GM12878 (cell line): ENCODE measurements at regions not wholly inside any gene's neighbourhood (a gene's known extent, or its start where the extent isn't known, plus 50 kb on each side); places are given as distances from the start of the nearest gene placed in this dataset.

Experiments
- ATAC-seq: fragments of 200-7000 bp; cut with Tn5 transposase; 3 replicates; pipeline ENCODE4 v1.9.1; 2020; ENCODE audit warnings: mild to moderate bottlenecking, moderate library complexity
- BruUV-seq: library from RNA; stranded (reverse); fragments of 400-500 nt; replicated peaks from 2 replicates; lab custom pipeline; 2021; lab: Mats Ljungman, UMichigan
- CTCF ChIA-PET: fragments of 300-600 bp; sonication (Branson Sonifier 250); formaldehyde crosslinking; extraction: SDS; loops from one replicate; lab custom pipeline; 2021; ENCODE audit warnings: inconsistent platforms; lab: Yijun Ruan, JAX
- POLR2A ChIA-PET: fragments of 350-600 bp; formaldehyde crosslinking; extraction: SDS; loops from one replicate; lab custom pipeline; 2021; ENCODE audit warnings: inconsistent platforms; lab: Charles Lee
- RAD21 ChIA-PET: fragments of 300-600 bp; sonication (Branson Sonifier 250); formaldehyde crosslinking; loops from one replicate; lab custom pipeline; 2023; ENCODE audit warnings: antibody characterized with exemption; ENCODE audit not compliant: unreplicated experiment; lab: Charles Lee
- SMC1A ChIA-PET: fragments of 300-600 bp; sonication (Branson Sonifier 250); formaldehyde crosslinking; loops from one replicate; lab custom pipeline; 2023; ENCODE audit not compliant: unreplicated experiment, uncharacterized antibody; lab: Charles Lee
- DNase-seq: peaks from one replicate; pipeline ENCODE4 v3.0.0-alpha.2; 2011; ENCODE audit warnings: low read depth, low spot score
- FAIRE-seq: peaks from 3 replicates; lab custom pipeline; 2011; peaks lifted over from hg19 to GRCh38; lab: Jason Lieb, UNC
- H2AFZ ChIP-seq: 2 replicates; pipeline ENCODE4 v1.6.0; 2011; ENCODE audit warnings: low read depth, low read length, control low read depth; ENCODE audit not compliant: control insufficient read depth
- H3K27ac ChIP-seq: 2 replicates; pipeline ENCODE4 v1.5.1; 2011; ENCODE audit warnings: control low read depth; ENCODE audit not compliant: control insufficient read depth, insufficient read depth
- H3K27me3 ChIP-seq, 2 experiments: replicated peaks in 1 of 2; 2 replicates each; pipeline versions ENCODE4 v1.6.0 to v1.6.1; 2011; ENCODE audit warnings: low read length in 1 of 2; ENCODE audit not compliant: control insufficient read depth in 2 of 2, insufficient read depth in 2 of 2
- H3K36me3 ChIP-seq, 2 experiments: 2 replicates each; pipeline ENCODE4 v1.5.1; 2011; ENCODE audit warnings: low read length in 1 of 2; ENCODE audit not compliant: control insufficient read depth in 2 of 2, insufficient read depth in 2 of 2
- H3K4me1 ChIP-seq: 2 replicates; pipeline ENCODE4 v1.6.1; 2011; ENCODE audit warnings: mild to moderate bottlenecking, low read length, moderate library complexity, mixed read lengths; ENCODE audit not compliant: control insufficient read depth, insufficient read depth
- H3K4me2 ChIP-seq: 2 replicates; pipeline ENCODE4 v1.6.0; 2011; ENCODE audit warnings: control low read depth; ENCODE audit not compliant: control insufficient read depth, insufficient read depth
- H3K4me3 ChIP-seq: fragments of 200-600 bp; sonication (generic); 2 replicates; pipeline ENCODE4 v1.5.1; 2016
- H3K79me2 ChIP-seq: 2 replicates; pipeline ENCODE4 v1.6.0; 2011; ENCODE audit warnings: low read length; ENCODE audit not compliant: control insufficient read depth, insufficient read depth
- H3K9ac ChIP-seq: 2 replicates; pipeline ENCODE4 v1.8.0; 2011; ENCODE audit warnings: low read length, control low read depth, mixed read lengths; ENCODE audit not compliant: control insufficient read depth, insufficient read depth
- H3K9me3 ChIP-seq: replicated peaks from 3 replicates; pipeline ENCODE4 v1.5.1; 2011; ENCODE audit warnings: mild to moderate bottlenecking, low read length; ENCODE audit not compliant: control insufficient read depth, insufficient read depth
- H4K20me1 ChIP-seq: 2 replicates; pipeline ENCODE4 v1.6.0; 2011; ENCODE audit not compliant: control insufficient read depth, insufficient read depth
- BRCA1 ChIP-seq: IDR thresholded peaks from 2 replicates; pipeline ENCODE4 v1.6.1; 2011; ENCODE audit warnings: low read depth, low read length, improper control_type of control experiment
- CBX5 ChIP-seq: sonication (generic); IDR thresholded peaks from 2 replicates; pipeline ENCODE4 v1.6.1; 2016; ENCODE audit warnings: low read depth, moderate library complexity, mild to moderate bottlenecking, inconsistent platforms
- NR2C2 ChIP-seq: IDR thresholded peaks from 2 replicates; pipeline ENCODE4 v1.6.1; 2011; ENCODE audit warnings: borderline replicate concordance, low read depth; ENCODE audit not compliant: control insufficient read depth, insufficient read length
- PAX5 ChIP-seq: IDR thresholded peaks from 2 replicates; pipeline ENCODE4 v1.6.1; 2011; ENCODE audit warnings: low read depth, low read length, borderline replicate concordance
- POLR2AphosphoS5 ChIP-seq: IDR thresholded peaks from 2 replicates; pipeline ENCODE4 v1.6.1; 2011; ENCODE audit warnings: mild to moderate bottlenecking, low read length, inconsistent platforms
- TCF7 ChIP-seq: IDR thresholded peaks from 2 replicates; pipeline ENCODE4 v1.6.1; 2014; ENCODE audit warnings: antibody characterized with exemption, borderline replicate concordance
- USF2 ChIP-seq: IDR thresholded peaks from 2 replicates; pipeline ENCODE4 v1.6.1; 2011; ENCODE audit warnings: low read depth, low read length, improper control_type of control experiment, borderline replicate concordance
- WGBS: methylation state at CpG from one replicate; pipeline ENCODE4 v1.1.6; 2016; ENCODE audit warnings: low lambda C conversion rate; ENCODE audit not compliant: insufficient replicate concordance, insufficient coverage; ENCODE audit errors: missing lambda C conversion rate; 5-methylcytosine and 5-hydroxymethylcytosine counted together
- in situ Hi-C: fragments of 300-500 bp; cut with MboI; formaldehyde crosslinking; loops from 9 replicates; pipeline ENCODE4 v1.14.3; 2018; ENCODE audit warnings: mixed read lengths
- intact Hi-C: fragments of 100-400 bp; cut with micrococcal nuclease; formaldehyde crosslinking; loops from one replicate; pipeline ENCODE4 v1.14.2; 2022; ENCODE audit not compliant: unreplicated experiment

DNA sequence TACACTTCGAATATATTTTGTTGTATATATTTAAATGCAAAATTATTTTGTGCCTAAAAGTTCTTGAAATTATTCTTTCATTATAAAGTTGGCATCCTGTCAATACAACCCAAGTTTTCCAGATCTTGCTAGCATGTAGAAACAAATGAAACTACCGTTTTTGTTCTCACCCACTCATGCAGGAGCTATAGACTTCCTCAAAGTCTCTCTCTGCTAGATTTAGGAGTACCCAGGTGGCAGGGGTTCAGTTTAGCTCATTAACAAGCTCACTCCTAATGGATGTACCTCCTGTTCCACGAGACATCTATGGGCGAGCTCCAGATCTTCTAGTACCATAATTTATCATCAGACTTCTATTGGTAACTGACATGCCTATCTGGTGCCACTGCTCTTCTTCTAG lies 390.2 kb upstream of the POU3F1 start:
- CTCF ChIA-PET, result no interaction called here
- H3K79me2 ChIP-seq, result no peaks in the 10 kb centered on the region
- H3K27me3 ChIP-seq, result no peaks in the 10 kb centered on the region; a peak in 1 of 4 replicates
- H3K4me2 ChIP-seq, result no peak overlapping the region
- in situ Hi-C loops, result no loop called here
- no peaks in the 10 kb centered on the region; the same call in 1 of the 2 replicates for H3K4me1 ChIP-seq
- POLR2A ChIA-PET, result no interaction called here
- H3K9ac ChIP-seq, result no peak overlapping the region
- DNase-seq, result no peak
- no peaks in the 10 kb centered on the region for H3K36me3 ChIP-seq
- SMC1A ChIA-PET, result interaction anchor here (0.7 kb wide), 1 partner anchor 59 kb away, joined by 3 read pairs; no protein-coding TSS in a partner anchor
- RAD21 ChIA-PET, result interaction anchor here (0.5 kb wide), 1 partner anchor 28 kb away, joined by 3 read pairs; no protein-coding TSS in a partner anchor
- WGBS, result 45% methylated on average over 4 of the region's 4 CpGs
- H2AFZ ChIP-seq, result no peak overlapping the region
- ATAC-seq, result no peak
- H4K20me1 ChIP-seq, result no peaks in the 10 kb centered on the region
- no peak overlapping the region for H3K4me3 ChIP-seq
- no peak overlapping the region for H3K27ac ChIP-seq
- H3K9me3 ChIP-seq, result peaks cover 4% of the 10 kb centered on the region; the same call in 2 of the 3 replicates
- TF ChIP-seq TCF7, result no peak
- no peak for TF ChIP-seq NR2C2
- no peak for TF ChIP-seq USF2
- TF ChIP-seq BRCA1, result no peak
- TF ChIP-seq PAX5, result no peak
- TF ChIP-seq CBX5, result no peak
- TF ChIP-seq POLR2AphosphoS5, result no peak
- TF ChIP-seq, all 136 proteins: peak for 0
- FAIRE-seq, result no peak
- intact Hi-C loops, result no loop called here
- no TSS peak for BruUV-seq
